H9 (cell line): ENCODE measurements at regions not wholly inside any gene's neighbourhood (a gene's known extent, or its start where the extent isn't known, plus 50 kb on each side); places are given as distances from the start of the nearest gene placed in this dataset.

Experiments
- DNase-seq: peaks from one replicate; pipeline ENCODE4 v3.0.0-alpha.2; 2017
- H2AFZ ChIP-seq: one replicate; pipeline ENCODE4 v1.6.1; 2013; ENCODE audit warnings: mild to moderate bottlenecking, low read length, control low read depth, moderate library complexity
- H2AK5ac ChIP-seq: 2 replicates; pipeline ENCODE4 v1.6.1; 2013; ENCODE audit warnings: low read length, control low read depth, mixed read lengths; ENCODE audit not compliant: insufficient read length
- H2BK120ac ChIP-seq: one replicate; pipeline ENCODE4 v1.6.1; 2013; ENCODE audit warnings: low read depth, mild to moderate bottlenecking, low read length, control low read depth, inconsistent platforms; ENCODE audit not compliant: poor library complexity, severe bottlenecking
- H2BK12ac ChIP-seq: 2 replicates; pipeline ENCODE4 v1.6.1; 2013; ENCODE audit warnings: low read length, control low read depth, mixed read lengths, low read depth; ENCODE audit not compliant: insufficient read length
- H2BK15ac ChIP-seq: 2 replicates; pipeline ENCODE4 v1.6.1; 2013; ENCODE audit warnings: low read depth, low read length, control low read depth
- H2BK20ac ChIP-seq: one replicate; pipeline ENCODE4 v1.6.1; 2013; ENCODE audit warnings: low read depth, mild to moderate bottlenecking, low read length, control low read depth, inconsistent platforms; ENCODE audit not compliant: poor library complexity, severe bottlenecking
- H2BK5ac ChIP-seq: 2 replicates; pipeline ENCODE4 v1.6.1; 2013; ENCODE audit warnings: low read length, control low read depth, mixed read lengths; ENCODE audit not compliant: insufficient read length
- H3K14ac ChIP-seq: 2 replicates; pipeline ENCODE4 v1.6.1; 2013; ENCODE audit warnings: low read length, control low read depth; ENCODE audit not compliant: insufficient read depth
- H3K18ac ChIP-seq: 2 replicates; pipeline ENCODE4 v1.6.1; 2013; ENCODE audit warnings: low read depth, mild to moderate bottlenecking, mixed read lengths, low read length, control low read depth; ENCODE audit not compliant: insufficient read length
- H3K23ac ChIP-seq: 2 replicates; pipeline ENCODE4 v1.6.1; 2013; ENCODE audit warnings: low read length, control low read depth, mixed read lengths, low read depth; ENCODE audit not compliant: insufficient read length
- H3K23me2 ChIP-seq: 2 replicates; pipeline ENCODE4 v1.6.1; 2013; ENCODE audit warnings: low read depth, mild to moderate bottlenecking, mixed read lengths, low read length, control low read depth; ENCODE audit not compliant: insufficient read length, poor library complexity, severe bottlenecking
- H3K27ac ChIP-seq: 2 replicates; pipeline ENCODE4 v1.5.1; 2013; ENCODE audit warnings: low read length, control low read depth, mixed read lengths, low read depth; ENCODE audit not compliant: insufficient read length
- H3K27me3 ChIP-seq: 2 replicates; pipeline ENCODE4 v1.6.1; 2013; ENCODE audit warnings: low read length, control low read depth, inconsistent platforms; ENCODE audit not compliant: insufficient read depth
- H3K4ac ChIP-seq: 2 replicates; pipeline ENCODE4 v1.6.1; 2013; ENCODE audit warnings: low read depth, mild to moderate bottlenecking, control low read depth, inconsistent platforms, low read length, moderate library complexity
- H3K4me1 ChIP-seq: 2 replicates; pipeline ENCODE4 v1.6.1; 2013; ENCODE audit warnings: low read length, control low read depth, inconsistent platforms; ENCODE audit not compliant: insufficient read depth
- H3K4me2 ChIP-seq: 2 replicates; pipeline ENCODE4 v1.6.1; 2013; ENCODE audit warnings: low read length, control low read depth, mixed read lengths; ENCODE audit not compliant: insufficient read length, insufficient read depth
- H3K56ac ChIP-seq: 2 replicates; pipeline ENCODE4 v1.6.1; 2013; ENCODE audit warnings: low read depth, mild to moderate bottlenecking, mixed read lengths, low read length, control low read depth; ENCODE audit not compliant: insufficient read length
- H3K79me1 ChIP-seq: 2 replicates; pipeline ENCODE4 v1.6.1; 2013; ENCODE audit warnings: low read depth, mild to moderate bottlenecking, moderate library complexity, low read length, control low read depth, inconsistent platforms; ENCODE audit not compliant: insufficient read depth, poor library complexity, severe bottlenecking
- H3K79me2 ChIP-seq: 2 replicates; pipeline ENCODE4 v1.6.1; 2013; ENCODE audit warnings: low read length, control low read depth, inconsistent platforms; ENCODE audit not compliant: insufficient read depth
- H3K9ac ChIP-seq: 2 replicates; pipeline ENCODE4 v1.6.1; 2013; ENCODE audit warnings: low read length, control low read depth, mixed read lengths; ENCODE audit not compliant: insufficient read length; ENCODE audit errors: extremely low read depth
- H3K9me3 ChIP-seq: one replicate; pipeline ENCODE4 v1.6.1; 2013; ENCODE audit warnings: low read depth, low read length, inconsistent platforms; ENCODE audit not compliant: control insufficient read depth
- H3T11ph ChIP-seq: one replicate; pipeline ENCODE4 v1.6.1; 2013; ENCODE audit warnings: mild to moderate bottlenecking, low read length, control low read depth, inconsistent platforms
- H4K20me1 ChIP-seq: one replicate; pipeline ENCODE4 v1.6.1; 2013; ENCODE audit not compliant: control insufficient read depth, insufficient read length, insufficient read depth
- H4K5ac ChIP-seq: 2 replicates; pipeline ENCODE4 v1.6.1; 2013; ENCODE audit warnings: low read depth, mild to moderate bottlenecking, mixed read lengths, low read length, control low read depth; ENCODE audit not compliant: insufficient read length
- H4K8ac ChIP-seq: replicated peaks from 2 replicates; pipeline ENCODE4 v1.6.1; 2013; ENCODE audit warnings: low read length, control low read depth, mixed read lengths, low read depth; ENCODE audit not compliant: insufficient read length
- H4K91ac ChIP-seq: 2 replicates; pipeline ENCODE4 v1.6.1; 2013; ENCODE audit warnings: low read depth, mild to moderate bottlenecking, moderate library complexity, mixed read lengths, low read length, control low read depth; ENCODE audit not compliant: insufficient read length
- H3K27ac Mint-ChIP-seq, 3 experiments: 2 replicates in 2 of 3; 3 replicates in 1 of 3; pipeline ENCODE4 v1.8.0; 2020 to 2021; ENCODE audit warnings: mixed read lengths in 3 of 3, mild to moderate bottlenecking in 1 of 3, moderate library complexity in 1 of 3
- H3K27me3 Mint-ChIP-seq: 2 replicates; pipeline ENCODE4 v1.8.0; 2021; ENCODE audit warnings: low read depth, mild to moderate bottlenecking, moderate library complexity, mixed read lengths
- H3K36me3 Mint-ChIP-seq, 3 experiments: 2 replicates in 2 of 3; 3 replicates in 1 of 3; pipeline ENCODE4 v1.8.0; 2020 to 2021; ENCODE audit warnings: low read depth in 3 of 3, mixed read lengths in 3 of 3; ENCODE audit not compliant: insufficient read depth in 1 of 3
- H3K4me1 Mint-ChIP-seq, 2 experiments: 2 replicates each; pipeline ENCODE4 v1.8.0; 2020; ENCODE audit warnings: mixed read lengths in 2 of 2
- H3K4me3 Mint-ChIP-seq, 2 experiments: 2 replicates in 1 of 2; 3 replicates in 1 of 2; pipeline ENCODE4 v1.8.0; 2020 to 2021; ENCODE audit warnings: mild to moderate bottlenecking in 2 of 2, mixed read lengths in 2 of 2, moderate library complexity in 1 of 2
- H3K9me3 Mint-ChIP-seq, 2 experiments: 2 replicates in 1 of 2; 3 replicates in 1 of 2; pipeline ENCODE4 v1.8.0; 2020; ENCODE audit warnings: mild to moderate bottlenecking in 2 of 2, mixed read lengths in 2 of 2, moderate library complexity in 1 of 2
- WGBS: extraction: QIAGEN DNeasy Blood & Tissue Kit; methylation state at CpG from one replicate; pipeline ENCODE4 v1.1.7; 2013; ENCODE audit warnings: missing lambda C conversion rate, low lambda C conversion rate, mixed read lengths; ENCODE audit not compliant: insufficient read length; ENCODE audit errors: extremely low coverage; 5-methylcytosine and 5-hydroxymethylcytosine counted together
- TF ChIP-seq, protein P1 (sequence below): fragments of 200-600 bp; sonication (generic); conservative IDR thresholded peaks from 3 replicates; pipeline ENCODE4 v1.8.0; 2021; ENCODE audit warnings: antibody characterized with exemption, mild to moderate bottlenecking

DNA sequence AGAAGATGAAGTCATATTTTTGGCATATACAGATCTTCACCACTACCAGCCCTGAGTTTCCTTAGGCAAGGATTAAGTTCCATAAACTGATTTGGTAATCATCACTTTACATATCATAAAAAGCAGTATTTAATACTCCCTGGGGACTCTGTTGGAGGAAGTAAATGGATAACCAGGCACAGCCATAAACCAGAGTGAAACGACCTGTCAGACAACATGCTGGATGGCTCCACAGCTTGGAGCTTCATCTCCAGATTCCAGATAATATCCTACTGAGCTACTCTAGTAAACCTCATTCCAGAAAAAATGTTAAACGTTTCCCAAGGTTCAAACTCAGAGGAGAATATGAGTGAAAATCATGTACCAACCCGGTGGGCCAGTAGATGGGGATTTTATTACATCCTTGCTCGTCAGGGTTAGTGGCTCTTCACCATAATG is 109.2 kb downstream of the BASP1 start:
- H3T11ph ChIP-seq: no peak overlapping the region
- H2AK5ac ChIP-seq: no peak overlapping the region

More for the DNA sequence above, 109.2 kb downstream of the BASP1 start:
- Histone ChIP-seq H4K5ac (no peak overlapping the region), H2BK20ac (no peak overlapping the region), H3K79me1 (no peaks in the 10 kb centered on the region), H2BK15ac (no peak overlapping the region), H3K4ac (no peak overlapping the region), H2BK5ac (no peak overlapping the region), H4K8ac (no peak overlapping the region), H2AFZ (no peak overlapping the region), H3K9ac (no peak overlapping the region), H4K20me1 (no peaks in the 10 kb centered on the region), H3K14ac (no peak overlapping the region), H4K91ac (no peak overlapping the region), H3K79me2 (no peaks in the 10 kb centered on the region), H3K4me1 (no peaks in the 10 kb centered on the region), H3K4me2 (no peak overlapping the region), H3K18ac (no peak overlapping the region), H2BK12ac (no peak overlapping the region), H3K9me3 (no peaks in the 10 kb centered on the region), H3K23me2 (no peaks in the 10 kb centered on the region), H3K27me3 (no peaks in the 10 kb centered on the region), H2BK120ac (no peak overlapping the region), H3K23ac (no peak overlapping the region), H3K56ac (no peak overlapping the region), H3K27ac (no peak overlapping the region)
- H3K9me3 Mint-ChIP-seq: peaks cover 0 to 2% of the 10 kb centered on the region in 2 experiments; a peak in 2 of 5 replicates
- no peaks in the 10 kb centered on the region; the same call in 1 of the 2 replicates for H3K27me3 Mint-ChIP-seq
- H3K4me3 Mint-ChIP-seq: no peak overlapping the region
- no peak overlapping the region; a peak in 1 of 7 replicates for H3K27ac Mint-ChIP-seq
- H3K36me3 Mint-ChIP-seq: peaks cover 0 to 3% (median 0%) of the 10 kb centered on the region in 3 experiments; a peak in 2 of 7 replicates
- H3K4me1 Mint-ChIP-seq: 0 out of 4 replicates have a peak, but pooled peaks cover 0 to 2% of the 10 kb centered on the region in 2 experiments
- TF ChIP-seq, protein P1, sequence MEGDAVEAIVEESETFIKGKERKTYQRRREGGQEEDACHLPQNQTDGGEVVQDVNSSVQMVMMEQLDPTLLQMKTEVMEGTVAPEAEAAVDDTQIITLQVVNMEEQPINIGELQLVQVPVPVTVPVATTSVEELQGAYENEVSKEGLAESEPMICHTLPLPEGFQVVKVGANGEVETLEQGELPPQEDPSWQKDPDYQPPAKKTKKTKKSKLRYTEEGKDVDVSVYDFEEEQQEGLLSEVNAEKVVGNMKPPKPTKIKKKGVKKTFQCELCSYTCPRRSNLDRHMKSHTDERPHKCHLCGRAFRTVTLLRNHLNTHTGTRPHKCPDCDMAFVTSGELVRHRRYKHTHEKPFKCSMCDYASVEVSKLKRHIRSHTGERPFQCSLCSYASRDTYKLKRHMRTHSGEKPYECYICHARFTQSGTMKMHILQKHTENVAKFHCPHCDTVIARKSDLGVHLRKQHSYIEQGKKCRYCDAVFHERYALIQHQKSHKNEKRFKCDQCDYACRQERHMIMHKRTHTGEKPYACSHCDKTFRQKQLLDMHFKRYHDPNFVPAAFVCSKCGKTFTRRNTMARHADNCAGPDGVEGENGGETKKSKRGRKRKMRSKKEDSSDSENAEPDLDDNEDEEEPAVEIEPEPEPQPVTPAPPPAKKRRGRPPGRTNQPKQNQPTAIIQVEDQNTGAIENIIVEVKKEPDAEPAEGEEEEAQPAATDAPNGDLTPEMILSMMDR: no peak
- no peak for DNase-seq
- WGBS: no CpG with 5 or more reads among the region's 4 CpGs
